Effector memory CD4-positive, alpha-beta T cell (primary cell): ENCODE measurements at regions not wholly inside any gene's neighbourhood (a gene's known extent, or its start where the extent isn't known, plus 50 kb on each side); places are given as distances from the start of the nearest gene placed in this dataset.
"Not testable (repeated sequence)": the region's sequence is repeated elsewhere in the genome, so short reads cannot be mapped to it uniquely, and the experiment has no call there.

Experiments
- DNase-seq, 3 donors: peaks; one replicate each; pipeline ENCODE4 v3.0.0-alpha.2; 2020
- H3K27ac ChIP-seq: 2 replicates; pipeline ENCODE4 v1.7.0; 2013; ENCODE audit warnings: mild to moderate bottlenecking, low read length, moderate library complexity; ENCODE audit not compliant: insufficient read depth, poor library complexity, severe bottlenecking
- H3K27me3 ChIP-seq: replicated peaks from 2 replicates; pipeline ENCODE4 v1.7.0; 2013; ENCODE audit warnings: mild to moderate bottlenecking, low read length; ENCODE audit not compliant: insufficient read depth, control insufficient read depth, poor library complexity, severe bottlenecking
- H3K36me3 ChIP-seq: 2 replicates; pipeline ENCODE4 v1.7.0; 2013; ENCODE audit warnings: mild to moderate bottlenecking, low read length, moderate library complexity; ENCODE audit not compliant: control insufficient read depth, insufficient read depth
- H3K4me1 ChIP-seq: 2 replicates; pipeline ENCODE4 v1.7.0; 2013; ENCODE audit warnings: low read length, mild to moderate bottlenecking; ENCODE audit not compliant: control insufficient read depth, insufficient read depth, poor library complexity, severe bottlenecking
- H3K4me3 ChIP-seq: 2 replicates; pipeline ENCODE4 v1.7.0; 2013; ENCODE audit warnings: low read length, low read depth, mild to moderate bottlenecking; ENCODE audit not compliant: insufficient read depth, poor library complexity, severe bottlenecking
- H3K9me3 ChIP-seq: 2 replicates; pipeline ENCODE4 v1.7.0; 2013; ENCODE audit warnings: mild to moderate bottlenecking, low read length, moderate library complexity; ENCODE audit not compliant: control insufficient read depth

- not testable (repeated sequence) for H3K4me1 ChIP-seq, H3K9me3 ChIP-seq, H3K36me3 ChIP-seq, H3K27ac ChIP-seq, H3K4me3 ChIP-seq, DNase-seq, H3K27me3 ChIP-seq
Measured at GRCh38 chrX:13375596-13375995, 55.7 kb upstream of the ATXN3L start.

GRCh38 chrX:13374364-13374763 is 54.5 kb upstream of the ATXN3L start:
- H3K9me3 ChIP-seq = no peaks in the 10 kb centered on the region
- no peaks in the 10 kb centered on the region for H3K4me1 ChIP-seq
- no peaks in the 10 kb centered on the region for H3K27me3 ChIP-seq
- no peaks in the 10 kb centered on the region for H3K36me3 ChIP-seq
- no peak overlapping the region for H3K4me3 ChIP-seq
- no peak for DNase-seq
- no peak overlapping the region for H3K27ac ChIP-seq

- DNase-seq = no peak
- Histone ChIP-seq H3K27me3 (no peaks in the 10 kb centered on the region), H3K4me3 (no peak overlapping the region), H3K9me3 (no peaks in the 10 kb centered on the region), H3K36me3 (no peaks in the 10 kb centered on the region), H3K27ac (no peak overlapping the region), H3K4me1 (no peaks in the 10 kb centered on the region)
Measured at GRCh38 chrX:13373431-13374187, 53.8 kb upstream of the ATXN3L start.

GRCh38 chrX:13373027-13373426 is 53.2 kb upstream of the ATXN3L start:
- H3K27ac ChIP-seq = no peak overlapping the region
- H3K4me3 ChIP-seq = no peak overlapping the region
- H3K36me3 ChIP-seq = no peaks in the 10 kb centered on the region
- DNase-seq = no peak
- H3K4me1 ChIP-seq = no peaks in the 10 kb centered on the region
- H3K27me3 ChIP-seq = no peaks in the 10 kb centered on the region
- no peaks in the 10 kb centered on the region for H3K9me3 ChIP-seq

- no peak for DNase-seq
- Histone ChIP-seq H3K27me3 (no peaks in the 10 kb centered on the region), H3K9me3 (no peaks in the 10 kb centered on the region), H3K4me1 (no peaks in the 10 kb centered on the region), H3K27ac (no peak overlapping the region), H3K4me3 (no peak overlapping the region), H3K36me3 (no peaks in the 10 kb centered on the region)
Measured at GRCh38 chrX:13372203-13372980, 52.5 kb upstream of the ATXN3L start.

GRCh38 chrX:13371186-13371585 is 51.3 kb upstream of the ATXN3L start:
- H3K4me3 ChIP-seq = no peak overlapping the region
- H3K9me3 ChIP-seq = no peaks in the 10 kb centered on the region
- H3K4me1 ChIP-seq = no peaks in the 10 kb centered on the region
- H3K27me3 ChIP-seq = no peaks in the 10 kb centered on the region
- H3K36me3 ChIP-seq = no peaks in the 10 kb centered on the region
- no peak overlapping the region for H3K27ac ChIP-seq
- DNase-seq = no peak

GRCh38 chrX:13370713-13371112 is 50.9 kb upstream of the ATXN3L start:
- DNase-seq = no peak
- H3K27me3 ChIP-seq = no peaks in the 10 kb centered on the region
- no peak overlapping the region for H3K4me3 ChIP-seq
- no peaks in the 10 kb centered on the region for H3K36me3 ChIP-seq
- no peaks in the 10 kb centered on the region for H3K9me3 ChIP-seq
- H3K4me1 ChIP-seq = no peaks in the 10 kb centered on the region
- no peak overlapping the region for H3K27ac ChIP-seq
